Nephron progenitor cell (in vitro differentiated cells): ENCODE measurements at regions not wholly inside any gene's neighbourhood (a gene's known extent, or its start where the extent isn't known, plus 50 kb on each side); places are given as distances from the start of the nearest gene placed in this dataset.
"Not testable (repeated sequence)": the region's sequence is repeated elsewhere in the genome, so short reads cannot be mapped to it uniquely, and the experiment has no call there.

ENCODE experiments used
- DNase-seq: peaks from one replicate; pipeline ENCODE4 v3.0.0; 2021
- H3K27ac Mint-ChIP-seq: 2 replicates; pipeline ENCODE4 v1.8.0; 2021; ENCODE audit warnings: mild to moderate bottlenecking, moderate library complexity, mixed read lengths
- H3K27me3 Mint-ChIP-seq: 2 replicates; pipeline ENCODE4 v1.8.0; 2021; ENCODE audit warnings: mild to moderate bottlenecking, low read depth, mixed read lengths; ENCODE audit not compliant: poor library complexity
- H3K36me3 Mint-ChIP-seq: 2 replicates; pipeline ENCODE4 v1.8.0; 2021; ENCODE audit warnings: low read depth, mixed read lengths
- H3K4me1 Mint-ChIP-seq: 2 replicates; pipeline ENCODE4 v1.8.0; 2021; ENCODE audit warnings: mixed read lengths
- H3K4me3 Mint-ChIP-seq: 2 replicates; pipeline ENCODE4 v1.8.0; 2021; ENCODE audit warnings: mild to moderate bottlenecking, moderate library complexity, mixed read lengths
- H3K9me3 Mint-ChIP-seq: 2 replicates; pipeline ENCODE4 v1.8.0; 2021; ENCODE audit warnings: mild to moderate bottlenecking, moderate library complexity, mixed read lengths
- CTCF ChIP-seq: fragments of 200-600 bp; sonication (generic); IDR thresholded peaks from 2 replicates; pipeline ENCODE4 v1.5.0; 2021; ENCODE audit warnings: antibody characterized with exemption

- Mint-ChIP-seq H3K36me3 (no peaks in the 10 kb centered on the region), H3K27ac (no peak overlapping the region), H3K9me3 (peaks cover 4% of the 10 kb centered on the region), H3K27me3 (peaks cover 7% of the 10 kb centered on the region), H3K4me3 (no peak overlapping the region), H3K4me1 (no peaks in the 10 kb centered on the region)
- DNase-seq, result no peak
- no peak for TF ChIP-seq CTCF
Observed at GRCh38 chr2:48048476-48049171, 142.3 kb upstream of the FBXO11 start.

- H3K36me3 Mint-ChIP-seq, result no peaks in the 10 kb centered on the region
- H3K27ac Mint-ChIP-seq, result no peak overlapping the region
- no peak for DNase-seq
- H3K4me3 Mint-ChIP-seq, result no peak overlapping the region
- peaks cover 7% of the 10 kb centered on the region for H3K27me3 Mint-ChIP-seq
- no peak for TF ChIP-seq CTCF
- peaks cover 4% of the 10 kb centered on the region for H3K9me3 Mint-ChIP-seq
- H3K4me1 Mint-ChIP-seq, result no peaks in the 10 kb centered on the region
Observed at GRCh38 chr2:48049371-48049770, 143.1 kb upstream of the FBXO11 start.

GRCh38 chr2:48050711-48051110 lies 144.4 kb upstream of the FBXO11 start:
- no peak for DNase-seq
- no peak overlapping the region for H3K27ac Mint-ChIP-seq
- TF ChIP-seq CTCF, result no peak
- H3K4me1 Mint-ChIP-seq, result no peaks in the 10 kb centered on the region
- no peak overlapping the region for H3K4me3 Mint-ChIP-seq
- H3K9me3 Mint-ChIP-seq, result peaks cover 4% of the 10 kb centered on the region
- no peaks in the 10 kb centered on the region for H3K36me3 Mint-ChIP-seq
- peaks cover 4% of the 10 kb centered on the region for H3K27me3 Mint-ChIP-seq

- no peak overlapping the region for H3K27ac Mint-ChIP-seq
Observed at GRCh38 chr2:48059975-48060374, 153.7 kb upstream of the FBXO11 start.

GRCh38 chr2:48061656-48062055 lies 155.4 kb upstream of the FBXO11 start:
- H3K27ac Mint-ChIP-seq, H3K36me3 Mint-ChIP-seq, DNase-seq, H3K4me3 Mint-ChIP-seq, H3K9me3 Mint-ChIP-seq, H3K27me3 Mint-ChIP-seq, H3K4me1 Mint-ChIP-seq: not testable (repeated sequence)

More at GRCh38 chr2:48059975-48060374, 153.7 kb upstream of the FBXO11 start:
- H3K36me3 Mint-ChIP-seq, result no peaks in the 10 kb centered on the region
- no peak for DNase-seq
- no peak overlapping the region for H3K4me3 Mint-ChIP-seq
- TF ChIP-seq CTCF, result no peak
- peaks cover 7% of the 10 kb centered on the region for H3K9me3 Mint-ChIP-seq
- peaks cover 4% of the 10 kb centered on the region for H3K27me3 Mint-ChIP-seq
- no peaks in the 10 kb centered on the region for H3K4me1 Mint-ChIP-seq

- no peak overlapping the region for H3K4me3 Mint-ChIP-seq
- no peaks in the 10 kb centered on the region for H3K36me3 Mint-ChIP-seq
- no peaks in the 10 kb centered on the region for H3K4me1 Mint-ChIP-seq
- no peak for TF ChIP-seq CTCF
- no peaks in the 10 kb centered on the region for H3K9me3 Mint-ChIP-seq
- peaks cover 13% of the 10 kb centered on the region for H3K27me3 Mint-ChIP-seq
- H3K27ac Mint-ChIP-seq, result no peak overlapping the region
- no peak for DNase-seq
Observed at GRCh38 chr2:48065096-48065495, 158.8 kb upstream of the FBXO11 start.
